ENCODE measurements at regions not wholly inside any gene's neighbourhood (a gene's known extent, or its start where the extent isn't known, plus 50 kb on each side); places are given as distances from the start of the nearest gene placed in this dataset.

DNA sequence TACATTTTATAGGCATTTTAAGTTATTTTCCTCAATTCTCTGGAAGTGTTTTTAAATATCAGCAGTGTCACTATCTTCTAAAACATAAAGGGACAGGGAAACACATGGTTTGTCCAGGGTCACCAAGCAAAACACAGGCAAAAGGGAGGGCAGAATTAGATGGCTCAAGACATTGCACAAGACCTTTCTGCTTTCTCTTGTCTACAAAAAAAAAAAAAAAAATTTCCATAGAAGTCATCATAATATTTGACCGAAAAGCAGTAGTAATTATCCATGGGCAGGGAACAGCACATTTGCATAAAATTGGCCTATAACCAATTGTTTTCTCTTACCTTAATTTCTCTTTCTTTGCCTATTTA is 703.1 kb upstream of the FZD8 start:
- intact Hi-C loops (cut with DNase I) = no loop called here
- WGBS, 2 donors = 93 to 97% methylated on average over 1 of the region's 1 CpG

DNA sequence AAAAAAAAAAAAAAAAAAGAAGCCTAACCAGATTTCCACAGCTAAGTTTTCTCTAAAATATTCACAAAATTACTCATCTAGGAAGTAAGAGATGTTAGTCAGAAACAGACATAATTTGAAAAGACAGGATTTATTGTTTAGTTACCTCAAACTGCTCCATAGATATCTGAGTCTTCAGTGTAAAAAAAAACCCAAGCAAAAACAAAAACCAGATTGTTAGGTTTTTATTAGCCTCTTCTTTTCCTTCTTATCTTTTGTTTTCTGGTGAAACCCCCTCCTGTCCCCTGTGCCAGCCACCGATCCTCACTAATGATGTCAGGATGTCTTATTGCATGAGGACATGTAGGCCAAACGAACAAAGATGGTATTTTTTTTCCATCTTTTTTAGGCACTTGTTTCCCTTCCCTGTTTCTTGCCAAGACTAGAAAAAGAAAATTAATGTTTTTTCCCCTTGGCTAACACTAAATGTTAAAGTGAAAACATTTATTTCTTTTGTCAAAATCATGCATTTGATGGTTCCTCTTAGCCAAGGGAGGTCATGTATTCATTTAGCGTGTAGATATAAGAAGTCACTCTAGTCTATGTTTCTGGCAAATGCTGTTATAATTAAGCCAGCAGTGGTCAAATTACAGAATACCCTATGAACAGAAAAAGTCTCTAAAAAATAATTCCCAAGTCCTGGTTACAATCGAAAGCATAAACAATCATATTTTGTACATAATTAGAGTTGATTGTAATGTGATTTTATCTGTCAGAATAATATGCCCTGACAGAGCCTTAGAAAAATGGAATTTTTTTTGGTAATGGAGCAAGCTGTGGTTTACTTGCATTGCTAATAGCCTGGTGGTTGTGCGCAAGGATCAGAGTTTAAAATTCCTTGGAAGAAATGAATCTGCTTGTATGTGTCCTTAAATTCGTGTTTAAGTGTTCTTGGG is 702.4 kb upstream of the FZD8 start:
- Histone ChIP-seq H3K36me3 (no peaks in the 10 kb centered on the region), H3K9me3 (no peaks in the 10 kb centered on the region), H3K27me3 (no peaks in the 10 kb centered on the region), H3K4me1 (peaks cover 0 to 5% (median 0%) of the 10 kb centered on the region in 9 donors), H3K27ac (peak overlapping the region in 1 of 10 donors; percentile 38), H3K4me3 (no peak overlapping the region)
- intact Hi-C loops (cut with DNase I) = no loop called here
- DNase-seq = no peak
- TF ChIP-seq, protein P1, sequence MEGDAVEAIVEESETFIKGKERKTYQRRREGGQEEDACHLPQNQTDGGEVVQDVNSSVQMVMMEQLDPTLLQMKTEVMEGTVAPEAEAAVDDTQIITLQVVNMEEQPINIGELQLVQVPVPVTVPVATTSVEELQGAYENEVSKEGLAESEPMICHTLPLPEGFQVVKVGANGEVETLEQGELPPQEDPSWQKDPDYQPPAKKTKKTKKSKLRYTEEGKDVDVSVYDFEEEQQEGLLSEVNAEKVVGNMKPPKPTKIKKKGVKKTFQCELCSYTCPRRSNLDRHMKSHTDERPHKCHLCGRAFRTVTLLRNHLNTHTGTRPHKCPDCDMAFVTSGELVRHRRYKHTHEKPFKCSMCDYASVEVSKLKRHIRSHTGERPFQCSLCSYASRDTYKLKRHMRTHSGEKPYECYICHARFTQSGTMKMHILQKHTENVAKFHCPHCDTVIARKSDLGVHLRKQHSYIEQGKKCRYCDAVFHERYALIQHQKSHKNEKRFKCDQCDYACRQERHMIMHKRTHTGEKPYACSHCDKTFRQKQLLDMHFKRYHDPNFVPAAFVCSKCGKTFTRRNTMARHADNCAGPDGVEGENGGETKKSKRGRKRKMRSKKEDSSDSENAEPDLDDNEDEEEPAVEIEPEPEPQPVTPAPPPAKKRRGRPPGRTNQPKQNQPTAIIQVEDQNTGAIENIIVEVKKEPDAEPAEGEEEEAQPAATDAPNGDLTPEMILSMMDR (IDR thresholded peaks at IDR 0.05) = no peak
- no peak for ATAC-seq
- WGBS, 2 donors = 64 to 71% methylated on average over 6 of the region's 6 CpGs

More for the DNA sequence above, 703.1 kb upstream of the FZD8 start:
- DNase-seq (no peak), ATAC-seq (no peak)
- no peak overlapping the region for H3K27ac ChIP-seq
- TF ChIP-seq, protein P1 (IDR thresholded peaks at IDR 0.05) = no peak
- no peak overlapping the region for H3K4me3 ChIP-seq
- H3K27me3 ChIP-seq = no peaks in the 10 kb centered on the region
- H3K36me3 ChIP-seq = no peaks in the 10 kb centered on the region
- H3K9me3 ChIP-seq = no peaks in the 10 kb centered on the region
- H3K4me1 ChIP-seq = peaks cover 0 to 7% (median 0%) of the 10 kb centered on the region in 9 donors

DNA sequence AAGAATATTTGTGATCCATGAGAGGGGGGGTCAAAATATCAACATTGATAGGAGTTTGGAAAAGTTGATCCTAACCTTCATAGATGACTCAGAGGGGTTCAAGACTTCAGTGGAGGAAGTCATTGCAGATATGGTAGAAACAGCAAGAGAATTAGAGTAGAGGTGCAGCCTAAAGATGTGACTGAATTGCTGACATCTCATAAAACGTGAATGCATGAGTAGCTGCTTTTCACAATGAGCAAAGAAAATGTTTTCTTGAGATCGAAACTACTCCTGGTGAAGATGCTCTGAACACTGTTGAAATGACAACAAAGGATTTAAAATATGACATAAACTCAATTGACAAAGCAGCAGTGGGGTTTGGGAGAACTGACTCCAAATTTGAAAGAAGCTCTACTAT is 700.7 kb upstream of the FZD8 start:
- Histone ChIP-seq H3K36me3 (no peaks in the 10 kb centered on the region), H3K4me3 (no peak overlapping the region), H3K27me3 (no peaks in the 10 kb centered on the region), H3K4me1 (peaks cover 0 to 5% (median 0%) of the 10 kb centered on the region in 9 donors), H3K9me3 (no peaks in the 10 kb centered on the region), H3K27ac (no peak overlapping the region)
- intact Hi-C loops (cut with DNase I) = no loop called here
- DNase-seq (no peak), ATAC-seq (no peak)
- 47 to 49% methylated on average over 2 of the region's 2 CpGs for WGBS, 2 donors
- TF ChIP-seq, protein P1 (IDR thresholded peaks at IDR 0.05) = no peak

DNA sequence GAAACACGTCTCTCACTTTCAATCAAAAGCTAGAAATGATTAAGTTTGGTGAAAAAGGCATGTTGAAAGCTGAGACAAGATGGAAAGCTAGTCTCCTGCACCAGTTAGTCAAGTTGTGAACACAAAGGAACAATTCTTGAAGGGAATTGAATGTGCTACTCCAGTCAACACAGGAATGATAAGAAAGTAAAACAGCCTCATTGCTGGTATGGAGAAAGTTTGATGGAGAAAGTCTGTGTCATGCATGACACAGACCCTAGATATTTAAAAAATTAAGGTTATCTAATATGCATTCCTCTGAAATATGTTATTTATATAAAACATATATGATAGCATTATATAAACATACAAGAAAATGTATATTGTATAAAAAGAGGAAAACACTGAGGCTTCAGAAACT is 699.4 kb upstream of the FZD8 start:
- TF ChIP-seq, protein P1 (IDR thresholded peaks at IDR 0.05) = no peak
- 92 to 98% methylated on average over 1 of the region's 1 CpG for WGBS, 2 donors

More for the DNA sequence above, 699.4 kb upstream of the FZD8 start:
- intact Hi-C loops (cut with DNase I) = no loop called here
- H3K4me1 ChIP-seq = peaks cover 0 to 5% (median 0%) of the 10 kb centered on the region in 9 donors
- no peaks in the 10 kb centered on the region for H3K27me3 ChIP-seq
- no peak for ATAC-seq
- DNase-seq = no peak
- no peak overlapping the region for H3K27ac ChIP-seq
- H3K9me3 ChIP-seq = no peaks in the 10 kb centered on the region
- no peak overlapping the region for H3K4me3 ChIP-seq
- no peaks in the 10 kb centered on the region for H3K36me3 ChIP-seq

Data from heart right ventricle (tissue), 16 donors.